Panc1 (cell line): ENCODE measurements at regions not wholly inside any gene's neighbourhood (a gene's known extent, or its start where the extent isn't known, plus 50 kb on each side); places are given as distances from the start of the nearest gene placed in this dataset.
"Not testable (repeated sequence)": the region's sequence is repeated elsewhere in the genome, so short reads cannot be mapped to it uniquely, and the experiment has no call there.

Source experiments
- ATAC-seq: fragments of 200-7000 bp; cut with Tn5 transposase; 2 replicates; pipeline ENCODE4 v1.9.1; 2020; ENCODE audit warnings: mild to moderate bottlenecking, moderate library complexity
- BruUV-seq: library from RNA; stranded (reverse); fragments of 400-500 nt; replicated peaks from 2 replicates; lab custom pipeline; 2021; lab: Mats Ljungman, UMichigan
- CTCF ChIA-PET: fragments of 300-600 bp; sonication (Branson Sonifier 250); formaldehyde crosslinking; loops from one replicate; lab custom pipeline; 2022; ENCODE audit warnings: antibody characterized with exemption; lab: Charles Lee
- POLR2A ChIA-PET: fragments of 300-600 bp; sonication (Branson Sonifier 250); formaldehyde crosslinking; loops from one replicate; lab custom pipeline; 2022; ENCODE audit warnings: antibody characterized with exemption; lab: Charles Lee
- DNase-seq: peaks from one replicate; pipeline ENCODE4 v3.0.0-alpha.2; 2010; ENCODE audit warnings: low read depth, low spot score
- H3K27ac ChIP-seq: 2 replicates; pipeline ENCODE4 v1.5.1; 2011; ENCODE audit warnings: mild to moderate bottlenecking, low read length, inconsistent platforms
- H3K27me3 ChIP-seq: fragments of 200-500 bp; sonication (Bioruptor generic); 2 replicates; pipeline ENCODE4 v1.6.0; 2014; ENCODE audit warnings: low read length, inconsistent platforms; ENCODE audit not compliant: control insufficient read depth, insufficient read depth
- H3K36me3 ChIP-seq: fragments of 200-500 bp; sonication (Bioruptor generic); 2 replicates; pipeline ENCODE4 v1.5.1; 2014; ENCODE audit warnings: inconsistent platforms, mild to moderate bottlenecking, low read length, moderate library complexity; ENCODE audit not compliant: control insufficient read depth, insufficient read depth
- H3K4me1 ChIP-seq: 2 replicates; pipeline ENCODE4 v1.5.1; 2011; ENCODE audit warnings: inconsistent platforms, mild to moderate bottlenecking, low read length, moderate library complexity; ENCODE audit not compliant: control insufficient read depth, insufficient read depth
- H3K4me3 ChIP-seq, 2 experiments: 2 replicates each; pipeline ENCODE4 v1.5.1; 2011 to 2012; ENCODE audit warnings: low read depth in 2 of 2, low read length in 2 of 2, mild to moderate bottlenecking in 2 of 2, inconsistent platforms in 1 of 2, moderate library complexity in 1 of 2
- H3K9me3 ChIP-seq: fragments of 200-500 bp; sonication (Bioruptor generic); 2 replicates; pipeline ENCODE4 v1.5.1; 2014; ENCODE audit warnings: low read depth, mild to moderate bottlenecking, inconsistent platforms, low read length, moderate library complexity; ENCODE audit not compliant: control insufficient read depth, insufficient read depth
- POLR2AphosphoS5 ChIP-seq: IDR thresholded peaks from 2 replicates; pipeline ENCODE4 v1.6.1; 2012; ENCODE audit warnings: mild to moderate bottlenecking, low read depth, low read length, moderate library complexity
- SIN3A ChIP-seq: IDR thresholded peaks from 2 replicates; pipeline ENCODE4 v1.6.1; 2012; ENCODE audit warnings: low read depth, mild to moderate bottlenecking, low read length, moderate library complexity, borderline replicate concordance; ENCODE audit not compliant: insufficient read depth
- TCF7L2 ChIP-seq: IDR thresholded peaks from 2 replicates; pipeline ENCODE4 v1.6.1; 2011; ENCODE audit warnings: mild to moderate bottlenecking, low read depth, low read length, inconsistent platforms
- in situ Hi-C: cut with HindIII; loops from 2 replicates; pipeline ENCODE4 v1.10.0; 2016; ENCODE audit warnings: low sequenced_read_pairs, low pct_unique_long_range_greater_than_20kb
- intact Hi-C: fragments of 100-400 bp; cut with micrococcal nuclease; formaldehyde crosslinking; loops from one replicate; pipeline ENCODE4 v1.10.0; 2022; ENCODE audit not compliant: unreplicated experiment
- TF ChIP-seq, protein P1 (sequence below): fragments of 450-650 bp; IDR thresholded peaks from 2 replicates; pipeline ENCODE4 v1.5.1; 2017; ENCODE audit warnings: mild to moderate bottlenecking
- TF ChIP-seq, protein P2 (sequence below), 2 experiments: IDR thresholded peaks; 2 replicates each; pipeline ENCODE4 v1.6.1; 2011 to 2012; ENCODE audit warnings: low read depth in 2 of 2, control low read depth in 1 of 2, low read length in 1 of 2, mild to moderate bottlenecking in 1 of 2, moderate library complexity in 1 of 2; ENCODE audit not compliant: insufficient read depth in 1 of 2

DNA sequence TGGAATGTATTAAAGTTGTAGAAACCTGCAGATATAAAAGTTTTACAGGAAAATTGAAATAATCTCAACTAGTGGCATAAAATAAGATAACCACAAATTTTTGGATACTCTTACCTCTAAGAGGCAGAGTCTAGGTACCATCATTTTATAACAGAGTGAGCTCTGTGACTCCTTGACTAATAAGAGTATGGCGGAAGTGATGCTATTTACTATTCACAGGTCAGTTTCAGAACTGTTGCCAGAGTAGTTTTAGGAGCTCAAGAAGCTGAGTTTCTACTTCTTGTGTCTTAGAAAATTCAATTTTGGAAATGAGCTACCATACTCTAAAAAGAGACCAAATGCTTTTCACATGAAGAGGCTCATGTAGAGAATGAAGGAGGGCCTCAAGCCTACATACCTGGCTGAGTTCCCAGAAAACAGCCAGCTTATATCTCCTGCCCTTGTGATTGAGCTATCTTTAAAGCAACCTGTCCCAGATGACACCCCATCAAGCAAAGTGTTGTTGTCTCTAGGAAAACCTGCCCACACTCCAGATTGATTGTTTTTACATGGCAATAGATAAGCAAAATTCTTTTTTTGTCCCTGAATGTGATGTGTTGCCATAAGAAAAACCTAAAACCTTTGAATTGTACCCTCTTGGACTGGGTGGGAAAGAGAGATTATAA lies 712.8 kb upstream of the CNTN5 start:
- intact Hi-C loops (no loop called here), in situ Hi-C loops (no loop called here)
- ChIA-PET CTCF (no interaction called here), POLR2A (interaction anchor here (0.5 kb wide), 1 partner anchor 117 kb away, joined by 3 read pairs; no protein-coding TSS in a partner anchor)
- no peak overlapping the region for H3K4me3 ChIP-seq
- no peaks in the 10 kb centered on the region for H3K36me3 ChIP-seq
- no peaks in the 10 kb centered on the region for H3K27me3 ChIP-seq
- H3K4me1 ChIP-seq = no peaks in the 10 kb centered on the region
- H3K9me3 ChIP-seq = no peaks in the 10 kb centered on the region
- BruUV-seq = no TSS peak
- ATAC-seq = no peak
- TF ChIP-seq TCF7L2 = no peak
- TF ChIP-seq, protein P1, sequence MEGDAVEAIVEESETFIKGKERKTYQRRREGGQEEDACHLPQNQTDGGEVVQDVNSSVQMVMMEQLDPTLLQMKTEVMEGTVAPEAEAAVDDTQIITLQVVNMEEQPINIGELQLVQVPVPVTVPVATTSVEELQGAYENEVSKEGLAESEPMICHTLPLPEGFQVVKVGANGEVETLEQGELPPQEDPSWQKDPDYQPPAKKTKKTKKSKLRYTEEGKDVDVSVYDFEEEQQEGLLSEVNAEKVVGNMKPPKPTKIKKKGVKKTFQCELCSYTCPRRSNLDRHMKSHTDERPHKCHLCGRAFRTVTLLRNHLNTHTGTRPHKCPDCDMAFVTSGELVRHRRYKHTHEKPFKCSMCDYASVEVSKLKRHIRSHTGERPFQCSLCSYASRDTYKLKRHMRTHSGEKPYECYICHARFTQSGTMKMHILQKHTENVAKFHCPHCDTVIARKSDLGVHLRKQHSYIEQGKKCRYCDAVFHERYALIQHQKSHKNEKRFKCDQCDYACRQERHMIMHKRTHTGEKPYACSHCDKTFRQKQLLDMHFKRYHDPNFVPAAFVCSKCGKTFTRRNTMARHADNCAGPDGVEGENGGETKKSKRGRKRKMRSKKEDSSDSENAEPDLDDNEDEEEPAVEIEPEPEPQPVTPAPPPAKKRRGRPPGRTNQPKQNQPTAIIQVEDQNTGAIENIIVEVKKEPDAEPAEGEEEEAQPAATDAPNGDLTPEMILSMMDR = no peak
- TF ChIP-seq, protein P2, sequence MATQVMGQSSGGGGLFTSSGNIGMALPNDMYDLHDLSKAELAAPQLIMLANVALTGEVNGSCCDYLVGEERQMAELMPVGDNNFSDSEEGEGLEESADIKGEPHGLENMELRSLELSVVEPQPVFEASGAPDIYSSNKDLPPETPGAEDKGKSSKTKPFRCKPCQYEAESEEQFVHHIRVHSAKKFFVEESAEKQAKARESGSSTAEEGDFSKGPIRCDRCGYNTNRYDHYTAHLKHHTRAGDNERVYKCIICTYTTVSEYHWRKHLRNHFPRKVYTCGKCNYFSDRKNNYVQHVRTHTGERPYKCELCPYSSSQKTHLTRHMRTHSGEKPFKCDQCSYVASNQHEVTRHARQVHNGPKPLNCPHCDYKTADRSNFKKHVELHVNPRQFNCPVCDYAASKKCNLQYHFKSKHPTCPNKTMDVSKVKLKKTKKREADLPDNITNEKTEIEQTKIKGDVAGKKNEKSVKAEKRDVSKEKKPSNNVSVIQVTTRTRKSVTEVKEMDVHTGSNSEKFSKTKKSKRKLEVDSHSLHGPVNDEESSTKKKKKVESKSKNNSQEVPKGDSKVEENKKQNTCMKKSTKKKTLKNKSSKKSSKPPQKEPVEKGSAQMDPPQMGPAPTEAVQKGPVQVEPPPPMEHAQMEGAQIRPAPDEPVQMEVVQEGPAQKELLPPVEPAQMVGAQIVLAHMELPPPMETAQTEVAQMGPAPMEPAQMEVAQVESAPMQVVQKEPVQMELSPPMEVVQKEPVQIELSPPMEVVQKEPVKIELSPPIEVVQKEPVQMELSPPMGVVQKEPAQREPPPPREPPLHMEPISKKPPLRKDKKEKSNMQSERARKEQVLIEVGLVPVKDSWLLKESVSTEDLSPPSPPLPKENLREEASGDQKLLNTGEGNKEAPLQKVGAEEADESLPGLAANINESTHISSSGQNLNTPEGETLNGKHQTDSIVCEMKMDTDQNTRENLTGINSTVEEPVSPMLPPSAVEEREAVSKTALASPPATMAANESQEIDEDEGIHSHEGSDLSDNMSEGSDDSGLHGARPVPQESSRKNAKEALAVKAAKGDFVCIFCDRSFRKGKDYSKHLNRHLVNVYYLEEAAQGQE (IDR thresholded peaks at IDR 0.05; ENCODE audit: insufficient read depth in 1 of 2, low read depth in 2 of 2, low read length in 1 of 2) = no peak
- TF ChIP-seq SIN3A = no peak
- TF ChIP-seq POLR2AphosphoS5 = no peak
- no peak overlapping the region for H3K27ac ChIP-seq
- no peak for DNase-seq

DNA sequence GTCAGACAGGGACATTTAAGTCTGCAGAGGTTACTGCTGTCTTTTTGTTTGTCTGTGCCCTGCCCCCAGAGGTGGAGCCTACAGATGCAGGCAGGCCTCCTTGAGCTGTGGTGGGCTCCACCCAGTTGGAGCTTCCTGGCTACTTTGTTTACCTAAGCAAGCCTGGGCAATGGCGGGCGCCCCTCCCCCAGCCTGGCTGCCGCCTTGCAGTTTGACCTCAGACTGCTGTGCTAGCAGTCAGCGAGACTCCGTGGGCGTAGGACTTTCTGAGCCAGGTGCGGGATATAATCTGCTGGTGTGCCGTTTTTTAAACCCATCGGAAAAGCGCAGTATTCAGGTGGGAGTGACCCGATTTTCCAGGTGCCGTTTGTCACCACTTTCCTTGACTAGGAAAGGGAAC lies 690.4 kb upstream of the CNTN5 start:
- H3K36me3 ChIP-seq, CTCF ChIA-PET, ATAC-seq, intact Hi-C loops, H3K4me3 ChIP-seq, H3K27me3 ChIP-seq, BruUV-seq, POLR2A ChIA-PET, H3K9me3 ChIP-seq, in situ Hi-C loops, H3K27ac ChIP-seq, DNase-seq, H3K4me1 ChIP-seq: not testable (repeated sequence)

DNA sequence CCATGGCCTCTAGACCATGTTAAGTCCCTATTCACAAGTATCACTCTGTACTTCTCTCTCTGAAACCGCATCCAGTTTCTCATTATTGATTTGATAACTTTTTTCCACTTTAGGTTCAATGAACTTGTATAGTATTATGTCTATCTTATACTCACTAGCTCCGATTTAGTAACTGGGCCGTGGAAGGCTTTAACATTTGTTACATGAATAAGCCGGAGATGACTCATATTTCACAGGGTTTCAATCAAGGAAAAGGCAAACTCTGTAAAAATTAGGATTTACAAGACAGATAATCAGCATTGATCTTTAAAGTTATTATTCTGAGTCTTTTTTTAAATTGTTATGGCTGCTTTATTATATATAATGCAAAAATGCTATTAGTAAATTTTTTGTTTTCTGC lies 662.2 kb upstream of the CNTN5 start:
- intact Hi-C loops (no loop called here), in situ Hi-C loops (no loop called here)
- TF ChIP-seq, protein P1 = no peak
- TF ChIP-seq POLR2AphosphoS5 (no peak), SIN3A (no peak), TCF7L2 (no peak)
- TF ChIP-seq, protein P2 (IDR thresholded peaks at IDR 0.05; ENCODE audit: insufficient read depth in 1 of 2, low read depth in 2 of 2, low read length in 1 of 2) = no peak
- H3K9me3 ChIP-seq = no peaks in the 10 kb centered on the region
- ChIA-PET CTCF (no interaction called here), POLR2A (no interaction called here)
- H3K27ac ChIP-seq = no peak overlapping the region
- DNase-seq = no peak
- ATAC-seq = no peak
- no peaks in the 10 kb centered on the region for H3K36me3 ChIP-seq
- no peak overlapping the region for H3K4me3 ChIP-seq
- no peaks in the 10 kb centered on the region for H3K4me1 ChIP-seq
- no peaks in the 10 kb centered on the region for H3K27me3 ChIP-seq
- BruUV-seq = no TSS peak
